Natural killer cell (primary cell): ENCODE measurements at regions not wholly inside any gene's neighbourhood (a gene's known extent, or its start where the extent isn't known, plus 50 kb on each side); places are given as distances from the start of the nearest gene placed in this dataset.

Source experiments
- ATAC-seq, 3 donors: fragments of 150-1000 bp in 2 of 3; fragments of 200-7000 bp in 1 of 3; cut with Tn5 transposase; 1 replicate in 1 of 3; 2 replicates in 2 of 3; pipeline ENCODE4 v1.10.0; 2021; ENCODE audit warnings: mild to moderate bottlenecking in 2 of 3, moderate library complexity in 2 of 3
- DNase-seq, 2 donors: peaks; one replicate each; pipeline versions ENCODE4 v3.0.0 to v3.0.0-alpha.2; 2013 to 2021; ENCODE audit warnings: mixed read lengths in 1 of 2
- H3K27ac ChIP-seq: one replicate; pipeline ENCODE4 v1.5.1; 2013; ENCODE audit warnings: mild to moderate bottlenecking, low read length
- H3K27me3 ChIP-seq: one replicate; pipeline ENCODE4 v1.6.1; 2013; ENCODE audit warnings: low read length; ENCODE audit not compliant: control insufficient read depth, insufficient read depth
- H3K36me3 ChIP-seq: one replicate; pipeline ENCODE4 v1.6.1; 2013; ENCODE audit warnings: low read length; ENCODE audit not compliant: control insufficient read depth, insufficient read depth
- H3K4me1 ChIP-seq: one replicate; pipeline ENCODE4 v1.6.1; 2013; ENCODE audit warnings: low read length; ENCODE audit not compliant: control insufficient read depth, insufficient read depth
- H3K4me3 ChIP-seq: one replicate; pipeline ENCODE4 v1.5.1; 2013; ENCODE audit warnings: low read length
- H3K9me3 ChIP-seq: one replicate; pipeline ENCODE4 v1.6.1; 2013; ENCODE audit warnings: low read length; ENCODE audit not compliant: control insufficient read depth, insufficient read depth
- H3K27ac Mint-ChIP-seq, 2 donors: one replicate each; pipeline ENCODE4 v1.8.0; 2022; ENCODE audit warnings: mild to moderate bottlenecking in 2 of 2, mixed read lengths in 2 of 2, moderate library complexity in 1 of 2
- H3K27me3 Mint-ChIP-seq, 2 donors: one replicate each; pipeline ENCODE4 v1.8.0; 2022; ENCODE audit warnings: low read depth in 2 of 2, mixed read lengths in 2 of 2
- H3K36me3 Mint-ChIP-seq: one replicate; pipeline ENCODE4 v1.8.0; 2022; ENCODE audit warnings: mixed read lengths
- H3K4me1 Mint-ChIP-seq, 2 donors: one replicate each; pipeline ENCODE4 v1.8.0; 2022; ENCODE audit warnings: mixed read lengths in 2 of 2
- H3K4me3 Mint-ChIP-seq: one replicate; pipeline ENCODE4 v1.8.0; 2022; ENCODE audit warnings: mild to moderate bottlenecking, moderate library complexity, mixed read lengths
- H3K9me3 Mint-ChIP-seq, 2 donors: one replicate each; pipeline ENCODE4 v1.8.0; 2022; ENCODE audit warnings: mixed read lengths in 2 of 2
- CTCF ChIP-seq: fragments of 200-600 bp; IDR thresholded peaks from one replicate; pipeline ENCODE4 v1.8.0; 2022; ENCODE audit warnings: antibody characterized with exemption
- WGBS: methylation state at CpG from one replicate; pipeline ENCODE4 v1.1.7; 2013; ENCODE audit warnings: missing lambda C conversion rate; ENCODE audit not compliant: insufficient coverage; 5-methylcytosine and 5-hydroxymethylcytosine counted together
- intact Hi-C: fragments of 100-400 bp; cut with micrococcal nuclease; formaldehyde crosslinking; loops from one replicate; pipeline ENCODE4 v1.14.2; 2022

- ATAC-seq = no peak
- no peak for DNase-seq
- no peak overlapping the region for H3K4me3 Mint-ChIP-seq
- no peak overlapping the region for H3K27ac Mint-ChIP-seq
- no peaks in the 10 kb centered on the region for H3K36me3 Mint-ChIP-seq
- H3K27me3 Mint-ChIP-seq = peaks cover 0 to 6% of the 10 kb centered on the region in 2 donors
- no peak for TF ChIP-seq CTCF
- no peaks in the 10 kb centered on the region for H3K9me3 Mint-ChIP-seq
- Histone ChIP-seq H3K36me3 (no peaks in the 10 kb centered on the region), H3K27me3 (no peaks in the 10 kb centered on the region), H3K27ac (no peak overlapping the region), H3K4me1 (peaks cover 17% of the 10 kb centered on the region), H3K4me3 (no peak overlapping the region), H3K9me3 (no peaks in the 10 kb centered on the region)
- H3K4me1 Mint-ChIP-seq = peaks cover 12 to 18% of the 10 kb centered on the region in 2 donors
- intact Hi-C loops = no loop called here
- 90% methylated on average over 6 of the region's 6 CpGs for WGBS
Measured at GRCh38 chr13:40406405-40407120, 259.9 kb downstream of the FOXO1 start.

- no peak overlapping the region for H3K4me3 Mint-ChIP-seq
- H3K4me1 Mint-ChIP-seq = peaks cover 6 to 10% of the 10 kb centered on the region in 2 donors
- Histone ChIP-seq H3K27ac (no peak overlapping the region), H3K9me3 (no peaks in the 10 kb centered on the region), H3K27me3 (no peaks in the 10 kb centered on the region), H3K36me3 (no peaks in the 10 kb centered on the region), H3K4me1 (peaks cover 9% of the 10 kb centered on the region), H3K4me3 (no peak overlapping the region)
- WGBS = 100% methylated on average over 1 of the region's 3 CpGs
- DNase-seq = no peak
- no peak for ATAC-seq
- H3K9me3 Mint-ChIP-seq = no peaks in the 10 kb centered on the region
- H3K27ac Mint-ChIP-seq = no peak overlapping the region
- no peak for TF ChIP-seq CTCF
- H3K27me3 Mint-ChIP-seq = peaks cover 0 to 6% of the 10 kb centered on the region in 2 donors
- intact Hi-C loops = no loop called here
- H3K36me3 Mint-ChIP-seq = no peaks in the 10 kb centered on the region
Measured at GRCh38 chr13:40407567-40407966, 258.9 kb downstream of the FOXO1 start.

GRCh38 chr13:40408602-40409001, 257.8 kb downstream of the FOXO1 start:
- Histone ChIP-seq H3K4me3 (no peak overlapping the region), H3K9me3 (no peaks in the 10 kb centered on the region), H3K36me3 (no peaks in the 10 kb centered on the region), H3K27ac (no peak overlapping the region), H3K4me1 (peaks cover under 1% of the 10 kb centered on the region), H3K27me3 (no peaks in the 10 kb centered on the region)
- no peak for TF ChIP-seq CTCF
- Mint-ChIP-seq H3K9me3 (no peaks in the 10 kb centered on the region), H3K27ac (no peak overlapping the region), H3K27me3 (peaks cover 5 to 6% of the 10 kb centered on the region in 2 donors), H3K4me3 (no peak overlapping the region), H3K4me1 (peaks cover 0 to 3% of the 10 kb centered on the region in 2 donors), H3K36me3 (no peaks in the 10 kb centered on the region)
- no peak for ATAC-seq
- intact Hi-C loops = no loop called here
- DNase-seq = no peak
- WGBS = 96% methylated on average over 4 of the region's 5 CpGs

- H3K4me3 Mint-ChIP-seq = no peak overlapping the region
- 100% methylated on average over 2 of the region's 2 CpGs for WGBS
Measured at GRCh38 chr13:40409278-40409677, 257.2 kb downstream of the FOXO1 start.

More at GRCh38 chr13:40409278-40409677, 257.2 kb downstream of the FOXO1 start:
- Histone ChIP-seq H3K9me3 (no peaks in the 10 kb centered on the region), H3K27me3 (no peaks in the 10 kb centered on the region), H3K36me3 (no peaks in the 10 kb centered on the region), H3K4me3 (no peak overlapping the region), H3K27ac (no peak overlapping the region), H3K4me1 (no peaks in the 10 kb centered on the region)
- ATAC-seq (no peak), DNase-seq (no peak)
- no peak overlapping the region for H3K27ac Mint-ChIP-seq
- H3K36me3 Mint-ChIP-seq = no peaks in the 10 kb centered on the region
- intact Hi-C loops = no loop called here
- H3K27me3 Mint-ChIP-seq = peaks cover 5 to 6% of the 10 kb centered on the region in 2 donors
- H3K4me1 Mint-ChIP-seq = no peaks in the 10 kb centered on the region
- H3K9me3 Mint-ChIP-seq = no peaks in the 10 kb centered on the region
- no peak for TF ChIP-seq CTCF
